ENCODE measurements at regions not wholly inside any gene's neighbourhood (a gene's known extent, or its start where the extent isn't known, plus 50 kb on each side); places are given as distances from the start of the nearest gene placed in this dataset.
"Not testable (repeated sequence)": the region's sequence is repeated elsewhere in the genome, so short reads cannot be mapped to it uniquely, and the experiment has no call there.

DNA sequence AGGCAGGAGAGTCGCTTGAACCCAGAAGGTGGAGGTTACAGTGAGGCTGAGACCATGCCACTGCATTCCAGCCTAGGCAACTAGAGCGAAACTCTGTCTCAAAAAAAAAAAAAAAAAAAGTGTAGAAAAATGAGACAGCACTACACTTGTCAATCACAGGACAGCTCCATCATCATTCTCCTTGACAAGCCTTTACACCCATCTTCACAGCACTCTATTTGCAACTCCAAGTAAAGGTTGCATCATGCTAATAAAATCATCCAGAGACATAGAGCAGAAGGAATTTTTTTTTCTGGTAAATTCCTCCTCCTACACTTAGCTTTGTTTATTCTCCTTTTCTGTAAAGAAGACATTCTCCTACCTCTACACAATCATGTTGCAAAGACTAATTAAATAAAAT is 791.0 kb upstream of the HS3ST5 start:
- POLR2A ChIA-PET: interaction anchor here (0.6 kb wide), 1 partner anchor 1736 kb away, joined by 5 read pairs; no protein-coding TSS in a partner anchor
- H3K36me3 ChIP-seq (ENCODE audit: control insufficient read depth, insufficient read depth, low read length): no peaks in the 10 kb centered on the region
- TF ChIP-seq SIN3A (IDR thresholded peaks at IDR 0.05; ENCODE audit: borderline replicate concordance, insufficient read depth, low read depth, low read length): no peak
- TF ChIP-seq TCF7L2 (IDR thresholded peaks at IDR 0.05; ENCODE audit: low read depth, low read length): no peak
- no peak for TF ChIP-seq POLR2AphosphoS5 (IDR thresholded peaks at IDR 0.05; ENCODE audit: low read depth, low read length)
- TF ChIP-seq, protein P1, sequence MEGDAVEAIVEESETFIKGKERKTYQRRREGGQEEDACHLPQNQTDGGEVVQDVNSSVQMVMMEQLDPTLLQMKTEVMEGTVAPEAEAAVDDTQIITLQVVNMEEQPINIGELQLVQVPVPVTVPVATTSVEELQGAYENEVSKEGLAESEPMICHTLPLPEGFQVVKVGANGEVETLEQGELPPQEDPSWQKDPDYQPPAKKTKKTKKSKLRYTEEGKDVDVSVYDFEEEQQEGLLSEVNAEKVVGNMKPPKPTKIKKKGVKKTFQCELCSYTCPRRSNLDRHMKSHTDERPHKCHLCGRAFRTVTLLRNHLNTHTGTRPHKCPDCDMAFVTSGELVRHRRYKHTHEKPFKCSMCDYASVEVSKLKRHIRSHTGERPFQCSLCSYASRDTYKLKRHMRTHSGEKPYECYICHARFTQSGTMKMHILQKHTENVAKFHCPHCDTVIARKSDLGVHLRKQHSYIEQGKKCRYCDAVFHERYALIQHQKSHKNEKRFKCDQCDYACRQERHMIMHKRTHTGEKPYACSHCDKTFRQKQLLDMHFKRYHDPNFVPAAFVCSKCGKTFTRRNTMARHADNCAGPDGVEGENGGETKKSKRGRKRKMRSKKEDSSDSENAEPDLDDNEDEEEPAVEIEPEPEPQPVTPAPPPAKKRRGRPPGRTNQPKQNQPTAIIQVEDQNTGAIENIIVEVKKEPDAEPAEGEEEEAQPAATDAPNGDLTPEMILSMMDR (IDR thresholded peaks at IDR 0.05): no peak
- TF ChIP-seq, protein P2, sequence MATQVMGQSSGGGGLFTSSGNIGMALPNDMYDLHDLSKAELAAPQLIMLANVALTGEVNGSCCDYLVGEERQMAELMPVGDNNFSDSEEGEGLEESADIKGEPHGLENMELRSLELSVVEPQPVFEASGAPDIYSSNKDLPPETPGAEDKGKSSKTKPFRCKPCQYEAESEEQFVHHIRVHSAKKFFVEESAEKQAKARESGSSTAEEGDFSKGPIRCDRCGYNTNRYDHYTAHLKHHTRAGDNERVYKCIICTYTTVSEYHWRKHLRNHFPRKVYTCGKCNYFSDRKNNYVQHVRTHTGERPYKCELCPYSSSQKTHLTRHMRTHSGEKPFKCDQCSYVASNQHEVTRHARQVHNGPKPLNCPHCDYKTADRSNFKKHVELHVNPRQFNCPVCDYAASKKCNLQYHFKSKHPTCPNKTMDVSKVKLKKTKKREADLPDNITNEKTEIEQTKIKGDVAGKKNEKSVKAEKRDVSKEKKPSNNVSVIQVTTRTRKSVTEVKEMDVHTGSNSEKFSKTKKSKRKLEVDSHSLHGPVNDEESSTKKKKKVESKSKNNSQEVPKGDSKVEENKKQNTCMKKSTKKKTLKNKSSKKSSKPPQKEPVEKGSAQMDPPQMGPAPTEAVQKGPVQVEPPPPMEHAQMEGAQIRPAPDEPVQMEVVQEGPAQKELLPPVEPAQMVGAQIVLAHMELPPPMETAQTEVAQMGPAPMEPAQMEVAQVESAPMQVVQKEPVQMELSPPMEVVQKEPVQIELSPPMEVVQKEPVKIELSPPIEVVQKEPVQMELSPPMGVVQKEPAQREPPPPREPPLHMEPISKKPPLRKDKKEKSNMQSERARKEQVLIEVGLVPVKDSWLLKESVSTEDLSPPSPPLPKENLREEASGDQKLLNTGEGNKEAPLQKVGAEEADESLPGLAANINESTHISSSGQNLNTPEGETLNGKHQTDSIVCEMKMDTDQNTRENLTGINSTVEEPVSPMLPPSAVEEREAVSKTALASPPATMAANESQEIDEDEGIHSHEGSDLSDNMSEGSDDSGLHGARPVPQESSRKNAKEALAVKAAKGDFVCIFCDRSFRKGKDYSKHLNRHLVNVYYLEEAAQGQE (IDR thresholded peaks at IDR 0.05; ENCODE audit: insufficient read depth in 1 of 2, low read depth in 2 of 2, low read length in 1 of 2): no peak
- no peak for ATAC-seq
- H3K27ac ChIP-seq (ENCODE audit: low read length): no peak overlapping the region
- no peaks in the 10 kb centered on the region for H3K27me3 ChIP-seq (ENCODE audit: control insufficient read depth, insufficient read depth, low read length)
- CTCF ChIA-PET: no interaction called here
- no peak overlapping the region for H3K4me3 ChIP-seq (ENCODE audit: low read depth in 2 of 2, low read length in 2 of 2)
- in situ Hi-C loops (cut with HindIII; ENCODE audit: low pct_unique_long_range_greater_than_20kb, low sequenced_read_pairs): no loop called here
- intact Hi-C loops (cut with micrococcal nuclease; ENCODE audit: unreplicated experiment): no loop called here
- DNase-seq (ENCODE audit: low read depth, low spot score): no peak
- H3K9me3 ChIP-seq (ENCODE audit: control insufficient read depth, insufficient read depth, low read depth, low read length): peaks cover 13% of the 10 kb centered on the region; the same call in 1 of the 2 replicates
- BruUV-seq (replicated peaks): no TSS peak
- no peaks in the 10 kb centered on the region for H3K4me1 ChIP-seq (ENCODE audit: control insufficient read depth, insufficient read depth, low read length)

DNA sequence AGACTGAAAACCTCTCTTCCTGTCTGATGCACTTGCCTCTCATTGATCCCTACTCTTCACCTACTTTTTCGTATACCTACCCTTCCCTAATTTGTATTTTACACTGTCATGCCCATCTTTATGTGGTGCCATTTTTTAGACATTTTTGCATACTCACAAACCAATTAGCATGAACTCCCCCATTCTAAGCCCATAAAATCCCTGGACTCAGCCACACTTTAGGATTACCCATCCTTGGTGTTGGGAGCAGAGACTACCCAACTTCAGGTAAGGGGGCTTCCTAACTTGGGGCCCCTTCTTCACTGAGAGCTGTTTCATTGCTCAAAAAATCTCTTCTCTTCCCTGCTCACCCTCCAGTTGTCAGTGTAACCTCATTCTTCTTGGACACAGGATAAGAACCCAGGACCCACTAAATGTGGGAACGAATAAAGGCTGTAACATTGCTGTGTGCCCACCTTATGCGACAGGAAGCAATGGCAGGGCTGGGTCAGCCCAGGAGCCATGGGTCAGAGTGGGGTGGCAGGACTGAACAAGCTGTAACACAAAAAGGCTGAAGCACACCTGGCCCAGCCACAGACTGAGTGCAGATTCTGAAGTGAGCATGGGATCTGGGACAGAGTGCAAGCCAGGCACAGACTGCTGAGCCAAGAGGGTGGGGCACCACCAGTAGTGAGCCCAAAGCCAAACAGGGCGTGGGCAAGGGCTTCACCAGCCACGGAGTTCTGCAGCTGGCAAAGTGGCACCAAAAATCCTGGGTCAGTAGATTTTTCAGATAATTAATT is 789.1 kb upstream of the HS3ST5 start:
- ChIA-PET POLR2A (no interaction called here), CTCF (interaction anchor here (0.6 kb wide), 1 partner anchor 35 kb away, joined by 6 read pairs; no protein-coding TSS in a partner anchor)
- BruUV-seq (replicated peaks): no TSS peak
- ATAC-seq: no peak
- intact Hi-C loops (cut with micrococcal nuclease; ENCODE audit: unreplicated experiment) (no loop called here), in situ Hi-C loops (cut with HindIII; ENCODE audit: low pct_unique_long_range_greater_than_20kb, low sequenced_read_pairs) (no loop called here)
- H3K4me3 ChIP-seq (ENCODE audit: low read depth in 2 of 2, low read length in 2 of 2): no peak overlapping the region
- H3K36me3 ChIP-seq (ENCODE audit: control insufficient read depth, insufficient read depth, low read length): no peaks in the 10 kb centered on the region
- peaks cover 12% of the 10 kb centered on the region; the same call in 1 of the 2 replicates for H3K9me3 ChIP-seq (ENCODE audit: control insufficient read depth, insufficient read depth, low read depth, low read length)
- no peaks in the 10 kb centered on the region for H3K4me1 ChIP-seq (ENCODE audit: control insufficient read depth, insufficient read depth, low read length)
- H3K27ac ChIP-seq (ENCODE audit: low read length): no peak overlapping the region
- TF ChIP-seq, protein P2 (IDR thresholded peaks at IDR 0.05; ENCODE audit: insufficient read depth in 1 of 2, low read depth in 2 of 2, low read length in 1 of 2): no peak
- TF ChIP-seq, protein P1 (IDR thresholded peaks at IDR 0.05): no peak
- TF ChIP-seq TCF7L2 (IDR thresholded peaks at IDR 0.05; ENCODE audit: low read depth, low read length): no peak
- no peak for TF ChIP-seq POLR2AphosphoS5 (IDR thresholded peaks at IDR 0.05; ENCODE audit: low read depth, low read length)
- TF ChIP-seq SIN3A (IDR thresholded peaks at IDR 0.05; ENCODE audit: borderline replicate concordance, insufficient read depth, low read depth, low read length): no peak
- H3K27me3 ChIP-seq (ENCODE audit: control insufficient read depth, insufficient read depth, low read length): no peaks in the 10 kb centered on the region
- no peak for DNase-seq (ENCODE audit: low read depth, low spot score)

DNA sequence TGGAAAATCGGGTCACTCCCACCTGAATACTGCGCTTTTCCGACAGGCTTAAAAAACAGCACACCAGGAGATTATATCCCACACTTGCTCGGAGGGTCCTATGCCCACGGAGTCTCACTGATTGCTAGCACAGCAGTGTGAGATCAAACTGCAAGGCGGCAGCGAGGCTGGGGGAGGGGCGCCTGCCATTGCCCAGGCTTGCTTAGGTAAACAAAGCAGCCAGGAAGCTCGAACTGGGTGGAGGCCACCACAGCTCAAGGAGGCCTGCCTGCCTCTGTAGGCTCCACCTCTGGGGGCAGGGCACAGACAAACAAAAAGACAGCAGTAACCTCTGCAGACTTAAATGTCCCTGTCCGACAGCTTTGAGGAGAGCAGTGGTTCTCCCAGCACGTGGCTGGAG is 778.7 kb upstream of the HS3ST5 start:
- CTCF ChIA-PET; BruUV-seq (replicated peaks); in situ Hi-C loops (cut with HindIII; ENCODE audit: low pct_unique_long_range_greater_than_20kb, low sequenced_read_pairs); H3K36me3 ChIP-seq (ENCODE audit: control insufficient read depth, insufficient read depth, low read length); H3K4me3 ChIP-seq (ENCODE audit: low read depth in 2 of 2, low read length in 2 of 2); H3K27ac ChIP-seq (ENCODE audit: low read length); POLR2A ChIA-PET; intact Hi-C loops (cut with micrococcal nuclease; ENCODE audit: unreplicated experiment); H3K4me1 ChIP-seq (ENCODE audit: control insufficient read depth, insufficient read depth, low read length); ATAC-seq; H3K27me3 ChIP-seq (ENCODE audit: control insufficient read depth, insufficient read depth, low read length); DNase-seq (ENCODE audit: low read depth, low spot score): not testable (repeated sequence)
- H3K9me3 ChIP-seq (ENCODE audit: control insufficient read depth, insufficient read depth, low read depth, low read length): peaks cover 15% of the 10 kb centered on the region; the same call in 1 of the 2 replicates
